Panc1 (cell line): ENCODE measurements at regions not wholly inside any gene's neighbourhood (a gene's known extent, or its start where the extent isn't known, plus 50 kb on each side); places are given as distances from the start of the nearest gene placed in this dataset.

ENCODE experiments used
- ATAC-seq: fragments of 200-7000 bp; cut with Tn5 transposase; 2 replicates; pipeline ENCODE4 v1.9.1; 2020; ENCODE audit warnings: mild to moderate bottlenecking, moderate library complexity
- BruUV-seq: library from RNA; stranded (reverse); fragments of 400-500 nt; replicated peaks from 2 replicates; lab custom pipeline; 2021; lab: Mats Ljungman, UMichigan
- CTCF ChIA-PET: fragments of 300-600 bp; sonication (Branson Sonifier 250); formaldehyde crosslinking; loops from one replicate; lab custom pipeline; 2022; ENCODE audit warnings: antibody characterized with exemption; lab: Charles Lee
- POLR2A ChIA-PET: fragments of 300-600 bp; sonication (Branson Sonifier 250); formaldehyde crosslinking; loops from one replicate; lab custom pipeline; 2022; ENCODE audit warnings: antibody characterized with exemption; lab: Charles Lee
- DNase-seq: peaks from one replicate; pipeline ENCODE4 v3.0.0-alpha.2; 2010; ENCODE audit warnings: low read depth, low spot score
- H3K27ac ChIP-seq: 2 replicates; pipeline ENCODE4 v1.5.1; 2011; ENCODE audit warnings: mild to moderate bottlenecking, low read length, inconsistent platforms
- H3K27me3 ChIP-seq: fragments of 200-500 bp; sonication (Bioruptor generic); 2 replicates; pipeline ENCODE4 v1.6.0; 2014; ENCODE audit warnings: low read length, inconsistent platforms; ENCODE audit not compliant: control insufficient read depth, insufficient read depth
- H3K36me3 ChIP-seq: fragments of 200-500 bp; sonication (Bioruptor generic); 2 replicates; pipeline ENCODE4 v1.5.1; 2014; ENCODE audit warnings: inconsistent platforms, mild to moderate bottlenecking, low read length, moderate library complexity; ENCODE audit not compliant: control insufficient read depth, insufficient read depth
- H3K4me1 ChIP-seq: 2 replicates; pipeline ENCODE4 v1.5.1; 2011; ENCODE audit warnings: inconsistent platforms, mild to moderate bottlenecking, low read length, moderate library complexity; ENCODE audit not compliant: control insufficient read depth, insufficient read depth
- H3K4me3 ChIP-seq, 2 experiments: 2 replicates each; pipeline ENCODE4 v1.5.1; 2011 to 2012; ENCODE audit warnings: low read depth in 2 of 2, low read length in 2 of 2, mild to moderate bottlenecking in 2 of 2, inconsistent platforms in 1 of 2, moderate library complexity in 1 of 2
- H3K9me3 ChIP-seq: fragments of 200-500 bp; sonication (Bioruptor generic); 2 replicates; pipeline ENCODE4 v1.5.1; 2014; ENCODE audit warnings: low read depth, mild to moderate bottlenecking, inconsistent platforms, low read length, moderate library complexity; ENCODE audit not compliant: control insufficient read depth, insufficient read depth
- CTCF ChIP-seq: fragments of 450-650 bp; IDR thresholded peaks from 2 replicates; pipeline ENCODE4 v1.5.1; 2017; ENCODE audit warnings: mild to moderate bottlenecking
- POLR2AphosphoS5 ChIP-seq: IDR thresholded peaks from 2 replicates; pipeline ENCODE4 v1.6.1; 2012; ENCODE audit warnings: mild to moderate bottlenecking, low read depth, low read length, moderate library complexity
- SIN3A ChIP-seq: IDR thresholded peaks from 2 replicates; pipeline ENCODE4 v1.6.1; 2012; ENCODE audit warnings: low read depth, mild to moderate bottlenecking, low read length, moderate library complexity, borderline replicate concordance; ENCODE audit not compliant: insufficient read depth
- TCF7L2 ChIP-seq: IDR thresholded peaks from 2 replicates; pipeline ENCODE4 v1.6.1; 2011; ENCODE audit warnings: mild to moderate bottlenecking, low read depth, low read length, inconsistent platforms
- in situ Hi-C: cut with HindIII; loops from 2 replicates; pipeline ENCODE4 v1.10.0; 2016; ENCODE audit warnings: low sequenced_read_pairs, low pct_unique_long_range_greater_than_20kb
- intact Hi-C: fragments of 100-400 bp; cut with micrococcal nuclease; formaldehyde crosslinking; loops from one replicate; pipeline ENCODE4 v1.10.0; 2022; ENCODE audit not compliant: unreplicated experiment
- TF ChIP-seq, protein P1 (sequence below), 2 experiments: IDR thresholded peaks; 2 replicates each; pipeline ENCODE4 v1.6.1; 2011 to 2012; ENCODE audit warnings: low read depth in 2 of 2, control low read depth in 1 of 2, low read length in 1 of 2, mild to moderate bottlenecking in 1 of 2, moderate library complexity in 1 of 2; ENCODE audit not compliant: insufficient read depth in 1 of 2

DNA sequence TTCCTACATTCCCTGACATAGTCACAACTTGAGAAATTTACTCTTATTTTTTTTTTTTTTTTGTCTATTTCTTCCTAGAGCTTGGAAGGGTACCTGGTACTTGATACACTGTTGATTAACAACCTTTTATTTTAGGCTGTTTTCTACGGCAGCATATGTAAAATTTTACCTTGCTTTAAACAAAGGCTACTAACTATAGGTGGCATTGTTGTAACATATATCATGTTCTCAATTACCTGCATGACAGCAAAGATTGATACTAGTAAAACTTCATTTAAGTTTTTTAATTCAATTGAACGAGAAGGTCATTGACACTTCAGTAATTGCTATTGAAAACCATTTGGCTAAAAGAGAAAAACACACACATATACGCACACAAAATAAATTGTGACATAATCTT is 238.3 kb upstream of the ESRRG start:
- Histone ChIP-seq H3K36me3 (no peaks in the 10 kb centered on the region), H3K27ac (no peak overlapping the region), H3K27me3 (no peaks in the 10 kb centered on the region), H3K9me3 (no peaks in the 10 kb centered on the region), H3K4me3 (no peak overlapping the region), H3K4me1 (no peaks in the 10 kb centered on the region)
- BruUV-seq: no TSS peak
- intact Hi-C loops: no loop called here
- ChIA-PET POLR2A (no interaction called here), CTCF (no interaction called here)
- TF ChIP-seq CTCF (no peak), TCF7L2 (no peak), POLR2AphosphoS5 (no peak), SIN3A (no peak)
- TF ChIP-seq, protein P1, sequence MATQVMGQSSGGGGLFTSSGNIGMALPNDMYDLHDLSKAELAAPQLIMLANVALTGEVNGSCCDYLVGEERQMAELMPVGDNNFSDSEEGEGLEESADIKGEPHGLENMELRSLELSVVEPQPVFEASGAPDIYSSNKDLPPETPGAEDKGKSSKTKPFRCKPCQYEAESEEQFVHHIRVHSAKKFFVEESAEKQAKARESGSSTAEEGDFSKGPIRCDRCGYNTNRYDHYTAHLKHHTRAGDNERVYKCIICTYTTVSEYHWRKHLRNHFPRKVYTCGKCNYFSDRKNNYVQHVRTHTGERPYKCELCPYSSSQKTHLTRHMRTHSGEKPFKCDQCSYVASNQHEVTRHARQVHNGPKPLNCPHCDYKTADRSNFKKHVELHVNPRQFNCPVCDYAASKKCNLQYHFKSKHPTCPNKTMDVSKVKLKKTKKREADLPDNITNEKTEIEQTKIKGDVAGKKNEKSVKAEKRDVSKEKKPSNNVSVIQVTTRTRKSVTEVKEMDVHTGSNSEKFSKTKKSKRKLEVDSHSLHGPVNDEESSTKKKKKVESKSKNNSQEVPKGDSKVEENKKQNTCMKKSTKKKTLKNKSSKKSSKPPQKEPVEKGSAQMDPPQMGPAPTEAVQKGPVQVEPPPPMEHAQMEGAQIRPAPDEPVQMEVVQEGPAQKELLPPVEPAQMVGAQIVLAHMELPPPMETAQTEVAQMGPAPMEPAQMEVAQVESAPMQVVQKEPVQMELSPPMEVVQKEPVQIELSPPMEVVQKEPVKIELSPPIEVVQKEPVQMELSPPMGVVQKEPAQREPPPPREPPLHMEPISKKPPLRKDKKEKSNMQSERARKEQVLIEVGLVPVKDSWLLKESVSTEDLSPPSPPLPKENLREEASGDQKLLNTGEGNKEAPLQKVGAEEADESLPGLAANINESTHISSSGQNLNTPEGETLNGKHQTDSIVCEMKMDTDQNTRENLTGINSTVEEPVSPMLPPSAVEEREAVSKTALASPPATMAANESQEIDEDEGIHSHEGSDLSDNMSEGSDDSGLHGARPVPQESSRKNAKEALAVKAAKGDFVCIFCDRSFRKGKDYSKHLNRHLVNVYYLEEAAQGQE (IDR thresholded peaks at IDR 0.05; ENCODE audit: insufficient read depth in 1 of 2, low read depth in 2 of 2, low read length in 1 of 2): no peak
- ATAC-seq (no peak), DNase-seq (no peak)
- in situ Hi-C loops: no loop called here

DNA sequence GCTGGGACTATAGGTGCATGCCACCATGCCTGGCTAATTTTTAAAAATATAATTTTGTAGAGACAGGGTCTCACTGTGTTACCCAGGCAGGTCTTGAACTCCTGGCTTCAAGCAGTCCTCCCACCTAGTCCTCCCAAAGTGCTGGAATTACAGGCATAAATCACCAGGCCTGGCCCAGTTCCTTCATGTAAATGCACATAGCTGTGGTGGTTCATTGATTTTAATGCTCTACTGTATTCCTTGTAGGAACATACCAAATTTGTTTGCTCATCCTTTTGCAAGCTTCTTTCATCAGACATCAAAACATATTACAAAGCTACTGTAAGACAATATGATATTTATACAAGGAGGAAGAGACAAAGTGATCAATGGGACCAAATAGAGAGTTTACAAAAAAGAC is 237.5 kb upstream of the ESRRG start:
- ChIA-PET CTCF (no interaction called here), POLR2A (no interaction called here)
- Histone ChIP-seq H3K9me3 (no peaks in the 10 kb centered on the region), H3K36me3 (no peaks in the 10 kb centered on the region), H3K4me3 (no peak overlapping the region), H3K27me3 (no peaks in the 10 kb centered on the region), H3K4me1 (no peaks in the 10 kb centered on the region), H3K27ac (no peak overlapping the region)
- no peak for ATAC-seq
- in situ Hi-C loops: no loop called here
- intact Hi-C loops: no loop called here
- no peak for DNase-seq
- no TSS peak for BruUV-seq
- TF ChIP-seq TCF7L2: no peak
- TF ChIP-seq, protein P1 (IDR thresholded peaks at IDR 0.05; ENCODE audit: insufficient read depth in 1 of 2, low read depth in 2 of 2, low read length in 1 of 2): no peak
